ENCODE measurements at regions not wholly inside any gene's neighbourhood (a gene's known extent, or its start where the extent isn't known, plus 50 kb on each side); places are given as distances from the start of the nearest gene placed in this dataset.

DNA sequence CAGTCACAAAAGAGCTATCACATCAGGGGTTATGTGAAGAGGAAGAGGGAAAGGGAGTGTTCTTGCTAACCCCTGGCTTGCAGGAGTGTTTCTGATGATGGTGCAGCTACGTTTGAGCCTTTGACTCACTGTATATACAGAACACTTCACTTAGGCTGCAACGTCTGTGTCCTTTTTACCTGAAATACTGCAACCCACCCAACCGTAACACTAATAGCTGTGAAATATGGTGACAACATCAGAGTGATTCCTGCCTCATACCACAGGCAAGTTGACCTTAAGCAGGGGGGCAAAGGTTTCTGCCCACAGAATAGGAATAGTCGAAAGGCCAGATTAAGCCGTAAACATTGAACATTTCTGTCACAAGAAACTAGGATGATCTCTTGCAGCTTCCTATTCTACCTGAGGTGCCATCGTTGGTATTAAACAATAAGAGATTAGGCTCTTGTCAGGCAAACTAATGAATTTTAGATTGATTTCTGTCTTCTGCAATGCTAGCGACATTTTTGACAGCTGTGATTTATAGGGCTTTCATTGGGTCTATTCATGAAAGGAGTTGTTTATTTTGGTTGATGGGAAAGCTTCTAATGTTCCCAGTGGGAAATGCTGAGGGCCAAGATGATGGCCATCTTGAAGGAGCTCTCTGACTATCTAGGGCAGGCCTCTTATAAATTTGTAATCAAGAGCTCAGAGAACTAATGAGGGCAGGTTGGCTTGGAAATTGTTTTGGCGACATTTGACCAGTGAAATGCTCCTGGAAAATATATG, 316.8 kb downstream of the PIK3C3 start:
- DNase-seq = no peak

DNA sequence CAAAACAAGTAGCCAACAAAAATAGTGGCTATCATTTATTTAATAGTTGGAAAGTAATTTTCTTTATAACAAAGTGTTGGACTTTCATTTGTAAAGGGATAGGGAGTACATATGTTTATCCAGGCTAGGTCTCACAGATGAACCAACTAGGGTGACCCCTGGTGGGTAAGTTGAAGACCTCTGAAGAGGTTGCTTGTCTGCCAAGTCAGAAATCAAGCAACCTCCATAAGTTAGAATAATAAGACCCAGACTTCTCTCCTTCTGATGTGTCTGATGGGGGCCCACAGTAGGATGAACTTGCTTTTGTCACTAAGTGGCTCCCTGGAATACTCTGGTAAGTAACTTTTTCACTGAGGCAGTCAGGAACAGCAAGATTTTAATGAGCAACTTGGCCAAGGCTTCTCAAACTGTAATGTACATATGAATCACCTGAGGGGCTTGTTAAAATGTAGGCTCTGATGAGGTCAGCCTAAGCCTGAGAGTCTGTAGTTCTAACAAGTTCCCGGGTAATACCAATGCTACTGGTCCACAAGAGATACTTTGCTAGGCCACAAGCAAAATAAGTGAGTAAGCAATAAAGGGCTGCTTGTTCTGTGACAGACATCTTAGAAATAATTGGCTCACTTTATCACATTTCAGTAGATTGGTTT, 319.6 kb downstream of the PIK3C3 start:
- DNase-seq = no peak

DNA sequence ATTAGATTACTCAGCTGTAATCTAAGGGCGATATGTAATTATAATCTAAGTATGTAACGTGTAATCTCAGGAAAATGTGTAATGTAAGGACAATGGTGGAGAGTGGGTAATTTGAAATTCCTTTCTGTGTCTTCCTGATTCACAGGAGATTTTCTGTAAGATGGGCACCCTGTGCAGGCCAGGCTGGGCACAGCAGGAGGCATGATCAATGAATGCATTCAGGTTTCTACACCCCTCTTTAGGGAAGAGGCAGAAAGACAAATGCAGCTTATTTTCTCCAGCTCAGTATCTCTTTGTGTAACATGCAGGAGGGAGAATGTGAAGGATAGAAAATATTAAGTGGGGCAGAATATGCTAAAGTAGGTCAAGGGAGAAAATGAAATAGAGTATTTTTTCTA, 320.1 kb downstream of the PIK3C3 start:
- DNase-seq = no peak

DNA sequence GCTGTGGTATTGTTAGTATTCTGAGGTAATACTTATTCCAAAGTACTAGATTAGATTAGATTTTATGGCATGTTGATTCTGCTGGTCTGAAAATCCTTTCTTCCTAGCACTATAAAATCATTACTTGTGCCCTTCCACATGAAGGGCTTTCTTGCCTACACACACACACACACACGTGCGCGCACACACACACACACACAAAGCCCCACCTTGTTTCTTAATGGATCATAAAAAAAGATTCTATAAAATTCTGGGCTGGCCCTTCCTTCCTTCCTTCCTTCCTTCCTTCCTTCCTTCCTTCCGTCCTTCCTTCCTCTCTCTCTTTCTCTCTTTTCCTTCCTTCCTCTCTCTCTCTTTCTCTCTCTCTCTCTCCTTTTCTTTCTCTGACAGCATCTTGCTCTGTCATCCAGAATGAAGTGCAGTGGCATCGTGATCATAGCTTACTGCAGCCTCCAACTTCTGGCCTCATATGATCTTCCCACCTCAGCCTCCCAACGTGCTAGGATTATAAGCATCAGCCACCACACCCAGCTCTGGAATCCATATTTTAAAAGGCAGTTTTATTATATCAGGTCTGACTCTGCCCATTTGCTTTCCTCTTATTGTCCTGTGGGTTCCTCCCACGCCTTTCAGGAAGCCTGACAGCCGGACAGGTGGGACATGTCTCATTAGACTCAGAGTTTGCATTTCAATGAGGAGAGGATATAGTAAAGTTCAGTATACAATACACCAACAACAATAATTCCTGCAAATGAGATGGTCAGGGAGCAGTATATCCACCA, 321.1 kb downstream of the PIK3C3 start:
- DNase-seq = no peak

DNA sequence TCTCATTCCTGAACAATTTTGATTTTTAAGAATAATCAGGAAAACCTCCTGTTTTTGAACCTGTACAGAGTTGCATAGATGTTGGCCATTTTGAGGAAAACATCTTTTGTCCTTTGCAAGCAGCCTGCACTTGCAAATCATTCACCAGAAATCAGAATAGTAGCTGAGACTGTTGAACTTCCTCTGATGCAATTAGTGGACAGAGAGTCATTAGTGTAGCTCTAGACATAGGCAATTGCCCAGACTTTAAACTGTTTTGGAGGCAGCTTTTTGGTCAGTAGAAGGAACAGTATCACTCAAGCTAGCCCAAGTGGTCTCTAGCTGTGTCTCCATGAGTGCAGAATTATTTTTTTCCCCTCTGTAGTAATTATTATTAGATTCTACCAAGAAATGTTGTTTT, 326.1 kb downstream of the PIK3C3 start:
- DNase-seq = no peak

DNA sequence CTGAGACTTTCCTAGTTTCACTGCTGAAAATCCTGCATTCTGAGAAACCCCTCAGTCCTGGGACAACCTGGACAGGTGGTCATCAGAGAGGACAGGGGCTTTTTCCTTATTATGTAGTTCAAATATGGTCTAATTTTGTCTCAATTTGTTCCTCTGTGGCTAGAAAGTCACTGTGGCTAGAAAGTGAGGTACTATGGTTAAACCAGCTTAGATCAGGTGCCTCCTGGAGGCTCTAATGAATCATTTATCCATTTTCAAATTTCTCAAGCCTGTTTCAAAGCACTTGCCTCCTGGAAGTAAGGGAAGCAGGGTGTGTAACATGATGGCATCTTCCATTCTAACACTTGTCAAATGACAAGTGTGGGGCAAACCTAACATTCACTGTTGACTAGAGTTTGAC, 326.8 kb downstream of the PIK3C3 start:
- no peak for DNase-seq

DNA sequence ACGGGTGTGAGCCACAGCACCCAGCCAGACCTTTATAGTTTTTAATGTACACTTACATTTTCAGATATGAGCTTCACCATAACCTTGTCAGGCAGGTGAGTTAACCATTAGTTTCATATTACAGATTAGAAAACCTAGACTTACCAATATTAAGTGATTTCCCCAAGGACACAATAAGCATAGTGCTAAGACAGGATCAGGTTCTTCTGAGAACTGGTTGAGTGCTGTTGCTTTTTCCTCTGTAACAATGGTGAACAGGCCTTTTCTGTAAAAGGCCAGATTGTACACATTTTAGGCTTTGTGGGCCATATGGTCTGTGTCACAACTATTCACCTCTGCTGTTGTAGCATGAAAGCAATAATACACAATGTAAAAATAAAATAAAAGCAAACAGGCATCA, 332.0 kb downstream of the PIK3C3 start:
- DNase-seq = no peak

DNA sequence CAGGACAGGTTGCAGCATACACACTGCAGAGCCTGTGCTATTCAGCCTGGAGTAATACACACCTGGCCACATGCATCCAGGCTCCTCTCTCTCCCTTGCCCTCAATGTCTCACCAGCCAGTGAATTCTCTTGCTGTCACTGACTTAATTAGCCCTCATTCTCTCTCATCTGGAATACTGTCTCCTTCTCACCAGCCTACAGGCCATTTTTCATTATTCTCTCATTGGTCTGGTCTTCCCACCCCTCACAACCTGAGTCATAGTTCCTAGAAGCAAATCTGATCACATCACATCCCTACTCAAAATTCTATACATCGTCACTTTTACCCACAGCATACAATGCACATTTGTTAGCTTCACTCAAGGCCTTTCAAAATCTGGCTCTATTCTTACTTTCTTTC, 333.1 kb downstream of the PIK3C3 start:
- DNase-seq = no peak

DNA sequence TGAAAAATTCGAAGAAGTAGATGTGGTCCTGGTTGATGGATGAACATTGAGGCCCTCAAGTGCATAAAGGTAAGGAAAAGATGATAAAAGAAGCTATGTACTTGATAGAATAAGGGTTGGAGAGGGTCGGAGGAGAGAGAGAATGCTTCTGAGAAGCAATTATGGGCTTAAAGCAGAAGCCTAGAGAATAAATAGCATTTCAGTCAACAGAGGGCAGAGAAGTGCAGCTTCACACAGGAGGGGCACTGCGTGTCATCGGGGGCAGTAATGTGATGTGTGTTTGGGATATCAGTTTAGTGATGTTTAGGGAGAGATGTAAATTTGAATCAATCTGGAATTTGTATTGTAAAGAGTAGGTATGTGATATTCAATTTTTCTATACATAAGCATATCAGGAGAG, 334.5 kb downstream of the PIK3C3 start:
- no peak for DNase-seq

DNA sequence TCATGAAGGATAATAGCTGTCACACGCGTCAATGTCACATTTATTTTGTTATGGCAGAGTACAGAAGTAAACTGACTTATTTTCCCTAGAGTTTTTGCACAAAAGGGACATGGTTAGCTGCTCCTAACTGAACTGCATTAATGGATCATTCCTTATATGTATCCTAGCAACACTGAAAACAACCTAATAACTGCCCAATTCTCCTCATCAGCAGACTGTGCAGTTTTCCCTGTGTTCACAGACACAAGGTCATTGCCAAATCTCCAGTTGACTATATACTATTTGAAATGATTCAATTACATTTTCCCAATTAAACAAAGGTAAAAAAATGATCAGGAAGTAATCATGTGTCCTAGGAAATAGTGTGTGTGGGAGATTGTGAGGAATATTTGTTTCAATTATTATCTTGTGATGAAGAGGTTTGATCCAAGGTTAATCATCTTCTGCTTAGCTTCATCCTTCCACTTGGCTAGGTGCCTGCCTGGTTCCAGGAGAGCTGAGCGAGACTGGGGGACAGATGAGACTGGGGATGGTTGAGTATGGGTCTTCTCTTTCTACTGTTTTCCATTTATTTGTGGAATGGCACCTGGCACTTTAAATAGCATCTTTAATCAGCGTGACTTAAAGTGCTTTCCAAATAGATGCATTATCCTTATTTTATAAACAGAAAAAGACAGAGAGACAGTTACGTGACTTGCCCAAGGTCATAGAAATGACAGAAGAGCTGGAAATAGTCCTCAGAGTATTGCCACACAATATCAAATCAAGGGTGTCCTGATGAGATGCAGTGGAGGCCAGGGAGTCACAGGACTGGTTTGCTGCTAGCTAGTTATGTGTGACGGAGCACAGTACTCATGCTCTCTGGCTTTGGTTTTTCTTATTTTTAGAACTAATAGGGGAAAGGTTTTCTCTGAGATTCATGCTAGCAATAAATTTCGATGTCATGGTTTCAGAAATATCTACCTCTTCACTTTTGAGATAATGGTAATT, 335.6 kb downstream of the PIK3C3 start:
- no peak for DNase-seq

DNA sequence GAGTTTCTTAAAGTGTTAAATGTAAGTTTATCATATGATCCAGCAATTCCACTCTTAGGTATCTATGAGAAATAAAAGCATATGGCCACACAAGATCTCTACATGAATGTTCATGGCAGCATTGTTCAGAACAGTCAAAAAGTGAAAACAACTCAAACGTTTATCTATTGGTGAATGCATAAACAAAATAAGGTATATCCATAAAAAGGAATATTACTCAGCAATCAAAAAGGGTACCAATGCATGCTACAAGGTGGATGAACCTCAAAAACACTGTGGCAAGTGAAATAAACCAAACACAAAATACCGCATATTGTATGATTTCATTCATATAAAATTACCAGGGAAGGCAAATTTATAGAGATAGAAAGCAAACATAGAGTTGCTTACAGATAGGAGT, 337.6 kb downstream of the PIK3C3 start:
- DNase-seq = no peak

DNA sequence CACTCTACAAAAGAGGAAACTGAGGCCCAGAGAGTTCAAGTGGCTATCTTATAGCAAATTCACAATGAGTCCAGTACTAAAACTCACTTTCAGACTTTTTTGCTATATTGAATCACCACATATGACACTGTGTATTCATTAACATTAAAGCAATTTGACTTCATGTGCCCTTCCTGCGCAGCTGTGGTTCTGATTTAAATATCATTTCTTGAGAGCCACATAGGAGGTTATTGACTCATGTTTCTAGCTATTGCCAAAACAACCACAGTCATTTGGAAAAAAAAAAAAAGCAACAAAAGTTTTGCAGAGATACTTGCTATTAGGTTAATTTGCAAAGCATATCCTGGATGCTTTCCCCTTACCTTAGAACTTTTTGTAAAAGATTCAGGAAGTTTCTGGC, 341.2 kb downstream of the PIK3C3 start:
- DNase-seq = no peak

DNA sequence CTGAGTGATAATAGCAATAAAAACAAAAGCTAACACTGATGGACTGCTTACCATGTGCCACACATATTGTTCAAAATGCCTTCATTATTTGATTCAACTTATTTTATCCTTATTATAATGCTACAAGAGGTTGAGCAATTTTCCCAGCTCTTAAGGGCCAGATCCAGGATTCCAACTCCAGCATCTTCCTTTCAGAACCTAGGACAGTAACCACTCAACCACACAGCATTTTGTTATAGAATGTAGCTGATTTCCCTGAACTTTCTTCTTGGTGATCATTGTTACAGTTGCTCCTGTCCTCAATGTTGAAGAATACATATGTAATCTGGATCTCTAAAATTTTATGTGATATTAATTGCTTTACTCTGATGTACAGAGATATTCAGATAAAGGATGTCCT, 341.7 kb downstream of the PIK3C3 start:
- DNase-seq = no peak

DNA sequence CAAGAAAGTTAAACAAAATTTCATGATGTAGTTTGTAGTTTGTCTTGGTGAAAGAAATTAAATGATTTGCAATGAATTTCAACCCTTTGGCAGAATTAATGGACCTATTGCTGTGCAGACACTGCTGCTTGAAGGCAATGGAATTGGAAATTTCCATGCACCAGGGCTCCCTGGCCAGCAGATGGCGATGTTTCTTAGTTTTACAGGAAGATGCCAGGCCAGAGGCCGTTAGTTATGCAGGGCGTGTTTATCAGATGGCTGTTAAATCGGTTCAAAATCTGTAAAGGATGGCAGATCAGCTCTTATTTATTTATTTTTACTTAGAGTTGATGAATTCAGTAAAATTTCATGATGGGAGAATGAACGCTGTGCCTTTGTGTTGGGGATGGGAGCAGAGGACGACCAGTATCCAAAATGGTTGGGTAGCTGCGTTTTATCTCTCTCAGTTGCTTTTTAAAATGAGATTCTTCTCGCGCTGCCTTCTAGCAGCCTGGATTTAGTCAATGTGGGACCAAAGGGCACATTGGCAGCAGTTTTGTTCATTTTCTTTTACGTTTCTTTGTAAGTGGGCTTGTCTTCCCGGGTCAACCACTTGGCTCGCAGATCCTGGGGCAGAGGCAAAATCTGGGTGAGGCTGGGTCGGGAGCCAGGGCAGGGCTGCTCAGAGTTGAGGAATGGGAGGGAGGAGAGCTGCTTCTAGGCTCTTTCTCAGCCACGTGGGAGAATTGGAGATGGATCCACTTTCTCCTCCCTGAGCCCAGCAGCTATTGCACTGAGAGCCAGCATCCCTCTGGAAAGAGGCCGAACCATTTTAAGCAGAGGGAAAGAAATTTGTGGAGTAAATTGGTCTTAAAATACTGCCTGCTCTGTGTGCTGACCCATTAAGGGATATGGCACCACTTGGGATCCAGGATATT, 344.0 kb downstream of the PIK3C3 start:
- DNase-seq = peak; percentile 78

DNA sequence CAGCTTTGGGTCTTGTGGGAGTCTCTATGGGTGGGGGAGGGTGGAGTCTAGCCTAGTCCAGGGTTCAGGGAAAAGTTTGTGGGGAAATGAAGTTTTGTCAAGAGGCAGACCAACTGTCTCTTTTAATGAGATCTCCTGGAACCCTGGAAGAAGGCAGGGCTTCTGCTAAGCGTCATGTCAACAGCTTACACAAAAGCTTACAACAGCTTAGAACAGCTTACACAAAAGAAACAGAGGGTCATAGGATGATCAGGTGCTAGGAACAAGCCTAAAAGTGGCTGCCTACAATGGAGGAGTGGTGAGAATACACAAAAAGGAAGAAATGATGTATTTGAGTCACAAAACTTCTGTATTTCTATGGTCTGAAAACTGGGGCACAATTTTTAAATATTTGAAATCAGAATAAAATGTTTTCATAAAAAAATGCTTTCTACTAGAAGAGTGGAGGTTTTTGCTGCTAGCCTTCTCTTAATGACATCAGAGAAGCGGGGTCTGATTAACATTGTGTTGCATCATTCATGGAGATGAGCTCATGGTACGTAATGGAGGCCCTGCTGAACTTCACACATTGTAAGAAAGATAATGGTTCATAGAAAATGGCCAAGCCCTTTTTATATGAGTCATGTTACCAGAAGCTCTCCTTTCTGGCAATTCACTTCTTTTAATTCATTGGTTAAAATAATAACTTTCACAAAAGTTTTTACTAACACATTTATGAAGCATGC, 351.0 kb downstream of the PIK3C3 start:
- DNase-seq = no peak

DNA sequence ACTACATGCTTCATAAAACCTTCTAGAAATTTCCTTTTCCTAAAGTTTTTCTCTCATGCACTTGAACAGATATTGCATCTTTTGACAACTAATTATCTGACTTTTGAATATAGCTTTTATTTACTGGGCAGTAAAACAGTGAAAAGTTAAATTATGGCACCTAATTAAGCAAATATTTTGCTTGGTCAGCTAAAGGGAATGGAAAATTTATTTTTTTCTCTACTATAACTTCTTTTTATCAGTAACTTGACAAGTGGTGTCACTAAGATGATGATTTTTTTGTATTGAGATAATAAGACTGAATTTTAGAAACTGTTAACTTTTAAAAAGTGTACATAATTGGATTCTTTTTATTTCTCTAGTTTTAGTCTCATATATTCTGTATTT, 351.6 kb downstream of the PIK3C3 start:
- DNase-seq = no peak

DNA sequence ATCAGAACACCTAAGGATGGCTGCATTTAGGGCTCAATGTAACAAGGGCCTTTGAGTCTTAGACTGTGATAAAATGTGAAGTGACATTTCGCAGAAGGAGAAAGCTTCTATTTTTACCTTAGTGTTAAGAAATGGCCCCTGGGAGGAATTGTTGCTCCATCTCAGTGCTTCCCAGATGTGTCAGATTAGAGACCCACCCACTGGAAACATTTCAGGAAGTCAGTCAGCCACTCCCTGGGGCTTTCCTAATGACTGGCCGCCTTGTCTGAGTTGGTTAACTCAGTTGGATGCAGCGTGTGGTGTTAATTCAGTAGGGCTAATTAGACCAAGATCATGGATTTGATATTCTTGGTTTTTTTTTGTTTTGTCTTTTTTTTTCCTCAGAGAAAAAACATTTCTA, 355.9 kb downstream of the PIK3C3 start:
- DNase-seq = no peak

DNA sequence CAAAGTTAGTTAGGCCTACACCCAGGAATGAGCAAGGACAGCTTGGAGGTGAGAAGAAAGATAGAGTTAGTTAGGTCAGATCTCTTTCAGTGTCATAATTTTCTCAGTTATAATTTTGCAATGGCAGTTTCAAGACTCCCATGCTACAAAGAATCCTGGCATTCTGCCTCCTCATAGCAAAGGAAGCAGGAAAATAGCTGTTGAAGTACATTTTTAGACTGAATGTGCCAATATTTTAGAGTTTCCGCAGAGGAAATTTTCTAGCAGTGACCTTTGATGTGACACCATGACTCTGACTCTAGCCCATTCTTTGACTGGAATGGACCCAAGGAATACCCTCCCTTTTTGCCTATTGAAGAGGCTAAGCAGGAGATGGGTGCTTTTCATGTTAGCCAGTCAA, 371.7 kb downstream of the PIK3C3 start:
- no peak for DNase-seq

DNA sequence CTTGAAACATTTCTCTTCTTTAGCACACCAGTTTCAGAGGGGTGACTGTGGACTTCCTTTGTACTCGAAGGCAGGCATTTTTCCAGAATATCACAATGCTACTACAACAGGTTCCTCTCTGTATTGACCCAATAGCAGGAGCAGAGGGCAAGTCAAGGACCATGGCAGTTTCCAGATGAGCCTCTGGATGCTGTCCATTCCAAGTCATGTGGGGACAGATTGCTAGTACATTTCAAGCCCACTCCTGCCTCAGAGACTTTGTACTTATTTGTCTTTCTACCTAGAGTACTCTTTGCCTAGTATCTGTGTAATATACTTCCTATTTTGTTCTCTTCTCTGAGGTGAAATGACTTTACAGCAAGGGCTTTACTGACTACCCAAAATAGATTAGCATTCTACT, 373.9 kb downstream of the PIK3C3 start:
- DNase-seq = no peak

DNA sequence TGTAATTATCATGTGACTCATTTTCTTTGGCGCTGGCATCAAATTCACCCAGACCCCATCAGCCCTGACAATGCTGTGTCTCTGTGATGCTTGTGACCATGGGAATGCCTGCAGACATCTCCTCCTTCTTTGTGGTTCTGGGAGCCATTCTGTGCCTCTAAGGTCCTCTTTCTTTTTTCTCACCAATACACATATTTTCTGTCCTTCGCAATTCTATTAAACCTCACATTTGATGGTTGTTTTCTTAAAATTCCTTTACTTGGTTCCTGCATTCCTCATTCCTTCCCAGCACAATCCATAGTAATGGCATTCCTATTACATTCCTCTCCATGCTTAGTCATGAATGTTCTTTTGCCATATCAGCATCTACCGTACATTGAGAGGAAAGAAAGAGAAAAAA, 375.3 kb downstream of the PIK3C3 start:
- DNase-seq = no peak

DNA sequence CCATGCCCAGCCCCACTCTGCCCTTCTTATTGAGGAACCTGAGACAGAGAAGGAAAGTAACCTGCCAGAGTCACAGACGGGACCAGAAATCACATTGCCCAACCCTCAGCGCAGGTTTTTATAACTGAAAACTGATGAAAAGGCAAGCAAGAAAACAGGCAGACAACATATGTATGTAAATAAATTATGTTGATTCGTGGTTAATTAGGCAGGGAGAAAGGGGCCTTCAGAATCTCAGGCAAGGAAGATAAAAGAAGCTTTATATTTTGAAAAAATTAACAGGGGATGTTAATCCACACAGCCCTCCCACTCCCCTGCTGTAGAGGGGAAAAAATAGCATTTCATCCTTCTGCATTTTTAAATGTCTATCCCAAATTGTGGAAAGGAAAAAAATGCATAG, 378.5 kb downstream of the PIK3C3 start:
- no peak for DNase-seq
